CD4-positive, alpha-beta T cell treated with Interleukin-2 at 100 ng/mL for 4 hours (primary cell): ENCODE measurements at regions not wholly inside any gene's neighbourhood (a gene's known extent, or its start where the extent isn't known, plus 50 kb on each side); places are given as distances from the start of the nearest gene placed in this dataset.

Source experiments
- DNase-seq: peaks from one replicate; pipeline ENCODE4 v3.0.0-alpha.2; 2020; ENCODE audit warnings: low spot score

GRCh38 chr18:24827501-24827900 is 367.1 kb downstream of the HRH4 start:
- no peak for DNase-seq

GRCh38 chr18:24831081-24831480 is 370.6 kb downstream of the HRH4 start:
- no peak for DNase-seq

- no peak for DNase-seq
Measured at GRCh38 chr18:24831871-24832665, 371.6 kb downstream of the HRH4 start.

GRCh38 chr18:24835751-24836150 is 375.3 kb downstream of the HRH4 start:
- DNase-seq, result no peak

GRCh38 chr18:24837066-24837465 is 376.6 kb downstream of the HRH4 start:
- DNase-seq, result no peak

- DNase-seq, result no peak
Measured at GRCh38 chr18:24840051-24840450, 379.6 kb downstream of the HRH4 start.

GRCh38 chr18:24840640-24841039 is 380.2 kb downstream of the HRH4 start:
- DNase-seq, result no peak

GRCh38 chr18:24841536-24841935 is 381.1 kb downstream of the HRH4 start:
- DNase-seq, result no peak

GRCh38 chr18:24843123-24843522 is 382.7 kb downstream of the HRH4 start:
- DNase-seq, result no peak

GRCh38 chr18:24846138-24846537 is 385.7 kb downstream of the HRH4 start:
- no peak for DNase-seq

GRCh38 chr18:24850532-24850931 is 390.1 kb downstream of the HRH4 start:
- DNase-seq, result no peak

- no peak for DNase-seq
Measured at GRCh38 chr18:24853076-24853475, 392.6 kb downstream of the HRH4 start.

GRCh38 chr18:24860978-24861680 is 400.7 kb downstream of the HRH4 start:
- no peak for DNase-seq

- no peak for DNase-seq
Measured at GRCh38 chr18:24862201-24862816, 401.9 kb downstream of the HRH4 start.

- DNase-seq, result no peak
Measured at GRCh38 chr18:24868311-24868710, 407.9 kb downstream of the HRH4 start.

- no peak for DNase-seq
Measured at GRCh38 chr18:24868760-24869237, 408.4 kb downstream of the HRH4 start.

GRCh38 chr18:24869285-24869684 is 408.8 kb downstream of the HRH4 start:
- no peak for DNase-seq

- no peak for DNase-seq
Measured at GRCh38 chr18:24875286-24875685, 414.8 kb downstream of the HRH4 start.

GRCh38 chr18:24875777-24876176 is 415.3 kb downstream of the HRH4 start:
- no peak for DNase-seq

GRCh38 chr18:24876266-24876665 is 415.8 kb downstream of the HRH4 start:
- no peak for DNase-seq

GRCh38 chr18:24877066-24877465 is 416.6 kb downstream of the HRH4 start:
- no peak for DNase-seq

- DNase-seq, result no peak
Measured at GRCh38 chr18:24877546-24877945, 417.1 kb downstream of the HRH4 start.

- no peak for DNase-seq
Measured at GRCh38 chr18:24878289-24878688, 417.9 kb downstream of the HRH4 start.
